GM13976 (cell line): ENCODE measurements at regions not wholly inside any gene's neighbourhood (a gene's known extent, or its start where the extent isn't known, plus 50 kb on each side); places are given as distances from the start of the nearest gene placed in this dataset.
"Not testable (repeated sequence)": the region's sequence is repeated elsewhere in the genome, so short reads cannot be mapped to it uniquely, and the experiment has no call there.

Source experiments
- DNase-seq: peaks from one replicate; pipeline ENCODE4 v3.0.0; 2012; ENCODE audit warnings: low spot score
- CTCF ChIP-seq: IDR thresholded peaks from 2 replicates; pipeline ENCODE4 v1.5.1; 2012; ENCODE audit warnings: borderline replicate concordance, mild to moderate bottlenecking; ENCODE audit not compliant: insufficient read depth; ENCODE audit errors: extremely low read depth, missing control alignments, control extremely low read depth
- in situ Hi-C: fragments of 300-500 bp; cut with MboI; formaldehyde crosslinking; loops from one replicate; pipeline ENCODE4 v1.12.0; 2022; ENCODE audit warnings: low sequenced_read_pairs, mixed read lengths, inconsistent platforms; ENCODE audit not compliant: unreplicated experiment

- no peak for DNase-seq
- in situ Hi-C loops, result no loop called here
- no peak for TF ChIP-seq CTCF
Measured at GRCh38 chr21:23579573-23579972, 2027.7 kb downstream of the MRPL39 start.

GRCh38 chr21:23578027-23578426 lies 2029.3 kb downstream of the MRPL39 start:
- DNase-seq, result no peak
- no peak for TF ChIP-seq CTCF
- in situ Hi-C loops, result no loop called here

GRCh38 chr21:23574932-23575331 lies 2032.3 kb downstream of the MRPL39 start:
- no peak for TF ChIP-seq CTCF
- in situ Hi-C loops, result no loop called here
- no peak for DNase-seq

- DNase-seq, in situ Hi-C loops: not testable (repeated sequence)
Measured at GRCh38 chr21:23548924-23549323, 2058.4 kb downstream of the MRPL39 start.

GRCh38 chr21:23543333-23543732 lies 2063.9 kb downstream of the MRPL39 start:
- no peak for DNase-seq
- in situ Hi-C loops, result no loop called here
- no peak for TF ChIP-seq CTCF

- in situ Hi-C loops, result no loop called here
- no peak for TF ChIP-seq CTCF
- DNase-seq, result no peak
Measured at GRCh38 chr21:23542097-23542496, 2065.2 kb downstream of the MRPL39 start.

GRCh38 chr21:23541571-23541970 lies 2065.7 kb downstream of the MRPL39 start:
- TF ChIP-seq CTCF, result no peak
- in situ Hi-C loops, result no loop called here
- DNase-seq, result no peak
